Left lobe of liver (tissue), 2 donors: ENCODE measurements at regions not wholly inside any gene's neighbourhood (a gene's known extent, or its start where the extent isn't known, plus 50 kb on each side); places are given as distances from the start of the nearest gene placed in this dataset.

Experiments
- ATAC-seq: fragments of 200-7000 bp; cut with Tn5 transposase; one replicate; pipeline ENCODE4 v1.9.1; 2020; ENCODE audit warnings: mild to moderate bottlenecking, moderate library complexity
- DNase-seq: peaks from one replicate; pipeline ENCODE4 v3.0.0-alpha.2; 2020; ENCODE audit warnings: low spot score
- donor health status: DM: no; HTN: no; CAD: no; lungs with moderate emphysema.
- donor health status: DM: no; HTN: yes; CAD: no.

GRCh38 chr20:9981829-9982228 lies 53.0 kb upstream of the ANKEF1 start:
- ATAC-seq (no peak), DNase-seq (no peak)

GRCh38 chr20:9978397-9979004 lies 56.3 kb upstream of the ANKEF1 start:
- DNase-seq (no peak), ATAC-seq (peak; percentile 99)

- no peak for DNase-seq
- ATAC-seq: no peak
Observed at GRCh38 chr20:9977629-9978028, 57.2 kb upstream of the ANKEF1 start.

- no peak for DNase-seq
- no peak for ATAC-seq
Observed at GRCh38 chr20:9974324-9974723, 60.5 kb upstream of the ANKEF1 start.

GRCh38 chr20:9971746-9972145 lies 63.0 kb upstream of the ANKEF1 start:
- ATAC-seq (no peak), DNase-seq (no peak)

GRCh38 chr20:9969626-9970025 lies 65.2 kb upstream of the ANKEF1 start:
- DNase-seq (no peak), ATAC-seq (no peak)

GRCh38 chr20:9968015-9968414 lies 66.8 kb upstream of the ANKEF1 start:
- DNase-seq (no peak), ATAC-seq (no peak)

- ATAC-seq: peak; percentile 44
- no peak for DNase-seq
Observed at GRCh38 chr20:9966966-9967365, 67.8 kb upstream of the ANKEF1 start.

GRCh38 chr20:9963029-9963428 lies 71.8 kb upstream of the ANKEF1 start:
- DNase-seq: no peak
- ATAC-seq: no peak

- ATAC-seq (no peak), DNase-seq (no peak)
Observed at GRCh38 chr20:9958693-9959092, 76.1 kb upstream of the ANKEF1 start.

- ATAC-seq (no peak), DNase-seq (no peak)
Observed at GRCh38 chr20:9955646-9956045, 79.1 kb upstream of the ANKEF1 start.

GRCh38 chr20:9949563-9949962 lies 85.2 kb upstream of the ANKEF1 start:
- peak; percentile 23 for ATAC-seq
- DNase-seq: no peak

- no peak for DNase-seq
Observed at GRCh38 chr20:9945408-9945807, 89.4 kb upstream of the ANKEF1 start.

GRCh38 chr20:9942736-9943135 lies 92.1 kb upstream of the ANKEF1 start:
- ATAC-seq (no peak), DNase-seq (no peak)

More at GRCh38 chr20:9945408-9945807, 89.4 kb upstream of the ANKEF1 start:
- ATAC-seq: no peak

- DNase-seq: no peak
- no peak for ATAC-seq
Observed at GRCh38 chr20:9940329-9940728, 94.5 kb upstream of the ANKEF1 start.

- no peak for ATAC-seq
Observed at GRCh38 chr20:9939231-9939630, 95.6 kb upstream of the ANKEF1 start.

GRCh38 chr20:9935285-9935684 lies 96.4 kb upstream of the PAK5 start:
- ATAC-seq (no peak), DNase-seq (no peak)

More at GRCh38 chr20:9939231-9939630, 95.6 kb upstream of the ANKEF1 start:
- DNase-seq: no peak

GRCh38 chr20:9930142-9930541 lies 91.3 kb upstream of the PAK5 start:
- ATAC-seq (no peak), DNase-seq (no peak)

- no peak for ATAC-seq
Observed at GRCh38 chr20:9928955-9929354, 90.1 kb upstream of the PAK5 start.

GRCh38 chr20:9928281-9928737 lies 89.4 kb upstream of the PAK5 start:
- DNase-seq: no peak
- no peak for ATAC-seq

More at GRCh38 chr20:9928955-9929354, 90.1 kb upstream of the PAK5 start:
- DNase-seq: no peak

- DNase-seq (no peak), ATAC-seq (no peak)
Observed at GRCh38 chr20:9927224-9927623, 88.3 kb upstream of the PAK5 start.

- DNase-seq (no peak), ATAC-seq (no peak)
Observed at GRCh38 chr20:9926476-9926875, 87.6 kb upstream of the PAK5 start.

GRCh38 chr20:9926007-9926406 lies 87.1 kb upstream of the PAK5 start:
- DNase-seq (no peak), ATAC-seq (no peak)
